ENCODE measurements at regions not wholly inside any gene's neighbourhood (a gene's known extent, or its start where the extent isn't known, plus 50 kb on each side); places are given as distances from the start of the nearest gene placed in this dataset.
"Not testable (repeated sequence)": the region's sequence is repeated elsewhere in the genome, so short reads cannot be mapped to it uniquely, and the experiment has no call there.

GRCh38 chr21:38089763-38090046, 167.1 kb upstream of the KCNJ15 start:
- Histone ChIP-seq H3K9me3 (ENCODE audit: control insufficient read depth, low read length) (no peaks in the 10 kb centered on the region), H3K4me1 (ENCODE audit: control insufficient read depth, insufficient read depth, low read length) (no peaks in the 10 kb centered on the region), H3K27ac (ENCODE audit: low read depth, low read length) (no peak overlapping the region), H3K4me3 (ENCODE audit: low read length) (no peak overlapping the region), H3K27me3 (ENCODE audit: control insufficient read depth, insufficient read depth, low read length, poor library complexity, severe bottlenecking) (no peaks in the 10 kb centered on the region), H3K9ac (ENCODE audit: extremely low read depth, low read length, poor library complexity, severe bottlenecking) (no peak overlapping the region), H3K36me3 (ENCODE audit: control insufficient read depth, insufficient read depth, low read length) (no peaks in the 10 kb centered on the region)
- no peak for TF ChIP-seq CTCF (conservative IDR thresholded peaks at IDR 0.05)
- H3K27me3 Mint-ChIP-seq (ENCODE audit: insufficient read depth), result no peaks in the 10 kb centered on the region
- H3K4me3 Mint-ChIP-seq, result no peak overlapping the region
- H3K4me1 Mint-ChIP-seq, result peaks cover 2% of the 10 kb centered on the region
- no peak for DNase-seq
- no peaks in the 10 kb centered on the region for H3K9me3 Mint-ChIP-seq
- 85 to 88% methylated on average over 2 to 6 of the region's 6 CpGs for WGBS, 2 experiments (ENCODE audit: insufficient coverage in 1 of 2, insufficient read length in 1 of 2)
- H3K27ac Mint-ChIP-seq, result no peak overlapping the region
- no peaks in the 10 kb centered on the region for H3K36me3 Mint-ChIP-seq (ENCODE audit: low read depth)

- H3K36me3 Mint-ChIP-seq (ENCODE audit: low read depth); H3K9me3 Mint-ChIP-seq; H3K9me3 ChIP-seq (ENCODE audit: control insufficient read depth, low read length); H3K4me1 ChIP-seq (ENCODE audit: control insufficient read depth, insufficient read depth, low read length); H3K36me3 ChIP-seq (ENCODE audit: control insufficient read depth, insufficient read depth, low read length); H3K4me1 Mint-ChIP-seq; H3K27me3 Mint-ChIP-seq (ENCODE audit: insufficient read depth); H3K27ac Mint-ChIP-seq; H3K4me3 Mint-ChIP-seq; H3K27ac ChIP-seq (ENCODE audit: low read depth, low read length); H3K9ac ChIP-seq (ENCODE audit: extremely low read depth, low read length, poor library complexity, severe bottlenecking); H3K27me3 ChIP-seq (ENCODE audit: control insufficient read depth, insufficient read depth, low read length, poor library complexity, severe bottlenecking); DNase-seq; H3K4me3 ChIP-seq (ENCODE audit: low read length): not testable (repeated sequence)
- no CpG with 5 or more reads among the region's 2 CpGs for WGBS, 2 experiments (ENCODE audit: insufficient coverage in 1 of 2, insufficient read length in 1 of 2)
Observed at GRCh38 chr21:38091061-38091460, 165.7 kb upstream of the KCNJ15 start.

- Histone ChIP-seq H3K4me3 (ENCODE audit: low read length) (no peak overlapping the region), H3K9me3 (ENCODE audit: control insufficient read depth, low read length) (no peaks in the 10 kb centered on the region), H3K27ac (ENCODE audit: low read depth, low read length) (no peak overlapping the region), H3K36me3 (ENCODE audit: control insufficient read depth, insufficient read depth, low read length) (no peaks in the 10 kb centered on the region), H3K27me3 (ENCODE audit: control insufficient read depth, insufficient read depth, low read length, poor library complexity, severe bottlenecking) (no peaks in the 10 kb centered on the region), H3K9ac (ENCODE audit: extremely low read depth, low read length, poor library complexity, severe bottlenecking) (no peak overlapping the region), H3K4me1 (ENCODE audit: control insufficient read depth, insufficient read depth, low read length) (no peaks in the 10 kb centered on the region)
- WGBS, 2 experiments (ENCODE audit: insufficient coverage in 1 of 2, insufficient read length in 1 of 2), result 81 to 82% methylated on average over 6 of the region's 6 CpGs
- no peaks in the 10 kb centered on the region for H3K9me3 Mint-ChIP-seq
- no peak overlapping the region for H3K27ac Mint-ChIP-seq
- TF ChIP-seq CTCF (conservative IDR thresholded peaks at IDR 0.05), result no peak
- H3K4me1 Mint-ChIP-seq, result peaks cover 2% of the 10 kb centered on the region
- no peak for DNase-seq
- H3K36me3 Mint-ChIP-seq (ENCODE audit: low read depth), result no peaks in the 10 kb centered on the region
- no peaks in the 10 kb centered on the region for H3K27me3 Mint-ChIP-seq (ENCODE audit: insufficient read depth)
- H3K4me3 Mint-ChIP-seq, result no peak overlapping the region
Observed at GRCh38 chr21:38092051-38092450, 164.7 kb upstream of the KCNJ15 start.

- 91 to 98% methylated on average over 2 to 4 of the region's 5 CpGs for WGBS, 2 experiments (ENCODE audit: insufficient coverage in 1 of 2, insufficient read length in 1 of 2)
- no peak overlapping the region for H3K4me3 Mint-ChIP-seq
- no peaks in the 10 kb centered on the region for H3K27me3 Mint-ChIP-seq (ENCODE audit: insufficient read depth)
- no peaks in the 10 kb centered on the region for H3K36me3 ChIP-seq (ENCODE audit: control insufficient read depth, insufficient read depth, low read length)
- no peak overlapping the region for H3K27ac ChIP-seq (ENCODE audit: low read depth, low read length)
- no peak for TF ChIP-seq CTCF (conservative IDR thresholded peaks at IDR 0.05)
- H3K9ac ChIP-seq (ENCODE audit: extremely low read depth, low read length, poor library complexity, severe bottlenecking), result no peak overlapping the region
- H3K9me3 ChIP-seq (ENCODE audit: control insufficient read depth, low read length), result peaks cover 6% of the 10 kb centered on the region
- no peaks in the 10 kb centered on the region for H3K4me1 ChIP-seq (ENCODE audit: control insufficient read depth, insufficient read depth, low read length)
- peaks cover 2% of the 10 kb centered on the region for H3K4me1 Mint-ChIP-seq
- H3K27me3 ChIP-seq (ENCODE audit: control insufficient read depth, insufficient read depth, low read length, poor library complexity, severe bottlenecking), result no peaks in the 10 kb centered on the region
- H3K4me3 ChIP-seq (ENCODE audit: low read length), result no peak overlapping the region
- H3K9me3 Mint-ChIP-seq, result peaks cover 11% of the 10 kb centered on the region
- no peaks in the 10 kb centered on the region for H3K36me3 Mint-ChIP-seq (ENCODE audit: low read depth)
- no peak overlapping the region for H3K27ac Mint-ChIP-seq
- DNase-seq, result no peak
Observed at GRCh38 chr21:38095220-38095619, 161.6 kb upstream of the KCNJ15 start.
